Endodermal cell (in vitro differentiated cells): ENCODE measurements at regions not wholly inside any gene's neighbourhood (a gene's known extent, or its start where the extent isn't known, plus 50 kb on each side); places are given as distances from the start of the nearest gene placed in this dataset.

Experiments used
- DNase-seq: peaks from one replicate; pipeline ENCODE4 v3.0.0-alpha.2; 2017
- H3K27ac ChIP-seq: 2 replicates; pipeline ENCODE4 v1.5.1; 2013; ENCODE audit warnings: mild to moderate bottlenecking, low read depth, low read length, moderate library complexity
- H3K27me3 ChIP-seq: 2 replicates; pipeline ENCODE4 v1.6.1; 2013; ENCODE audit warnings: mild to moderate bottlenecking, low read length, moderate library complexity; ENCODE audit not compliant: insufficient read depth, control insufficient read depth, poor library complexity, severe bottlenecking
- H3K36me3 ChIP-seq: 2 replicates; pipeline ENCODE4 v1.7.0; 2013; ENCODE audit warnings: mild to moderate bottlenecking, low read length, moderate library complexity; ENCODE audit not compliant: control insufficient read depth, insufficient read depth
- H3K4me1 ChIP-seq: one replicate; pipeline ENCODE4 v1.7.0; 2013; ENCODE audit warnings: low read length; ENCODE audit not compliant: control insufficient read depth, insufficient read depth
- H3K4me3 ChIP-seq: 2 replicates; pipeline ENCODE4 v1.5.1; 2013; ENCODE audit warnings: mild to moderate bottlenecking, low read length, moderate library complexity
- H3K9ac ChIP-seq: 2 replicates; pipeline ENCODE4 v1.6.1; 2013; ENCODE audit warnings: mild to moderate bottlenecking, low read length, moderate library complexity; ENCODE audit not compliant: poor library complexity, severe bottlenecking; ENCODE audit errors: extremely low read depth
- H3K9me3 ChIP-seq: 2 replicates; pipeline ENCODE4 v1.6.1; 2013; ENCODE audit warnings: mild to moderate bottlenecking, low read length, moderate library complexity; ENCODE audit not compliant: control insufficient read depth
- H3K27ac Mint-ChIP-seq: 2 replicates; pipeline ENCODE4 v1.8.0; 2020; ENCODE audit warnings: mixed read lengths
- H3K27me3 Mint-ChIP-seq: 2 replicates; pipeline ENCODE4 v1.8.0; 2021; ENCODE audit warnings: mild to moderate bottlenecking, mixed read lengths; ENCODE audit not compliant: insufficient read depth
- H3K36me3 Mint-ChIP-seq: 2 replicates; pipeline ENCODE4 v1.8.0; 2020; ENCODE audit warnings: low read depth, mixed read lengths
- H3K4me1 Mint-ChIP-seq: 2 replicates; pipeline ENCODE4 v1.8.0; 2020; ENCODE audit warnings: mixed read lengths
- H3K4me3 Mint-ChIP-seq: 2 replicates; pipeline ENCODE4 v1.8.0; 2020; ENCODE audit warnings: mild to moderate bottlenecking, moderate library complexity, mixed read lengths
- H3K9me3 Mint-ChIP-seq: 2 replicates; pipeline ENCODE4 v1.8.0; 2020; ENCODE audit warnings: mild to moderate bottlenecking, mixed read lengths
- CTCF ChIP-seq: fragments of 200-600 bp; sonication (generic); conservative IDR thresholded peaks from 2 replicates; pipeline ENCODE4 v1.5.0; 2021; ENCODE audit warnings: antibody characterized with exemption, mild to moderate bottlenecking
- WGBS, 2 experiments: methylation state at CpG; one replicate each; pipeline versions ENCODE4 v1.1.5 to v1.1.7; 2013; ENCODE audit warnings: missing lambda C conversion rate in 2 of 2, mixed read lengths in 1 of 2; ENCODE audit not compliant: insufficient coverage in 1 of 2, insufficient read length in 1 of 2; 5-methylcytosine and 5-hydroxymethylcytosine counted together

GRCh38 chr4:136909626-136910025 is 622.7 kb downstream of the PCDH18 start:
- TF ChIP-seq CTCF, result no peak
- no peaks in the 10 kb centered on the region for H3K36me3 ChIP-seq
- H3K9me3 Mint-ChIP-seq, result no peaks in the 10 kb centered on the region
- H3K27me3 Mint-ChIP-seq, result no peaks in the 10 kb centered on the region
- no peak for DNase-seq
- H3K4me1 ChIP-seq, result no peaks in the 10 kb centered on the region
- H3K4me3 ChIP-seq, result no peak overlapping the region
- H3K27ac ChIP-seq, result no peak overlapping the region
- no peak overlapping the region for H3K9ac ChIP-seq
- no peaks in the 10 kb centered on the region for H3K36me3 Mint-ChIP-seq
- no peaks in the 10 kb centered on the region for H3K27me3 ChIP-seq
- peaks cover 2% of the 10 kb centered on the region for H3K4me1 Mint-ChIP-seq
- H3K9me3 ChIP-seq, result no peaks in the 10 kb centered on the region
- WGBS, 2 experiments, result 82 to 91% methylated on average over 2 to 3 of the region's 3 CpGs
- H3K27ac Mint-ChIP-seq, result no peak overlapping the region
- no peak overlapping the region for H3K4me3 Mint-ChIP-seq

GRCh38 chr4:136908122-136908521 is 624.2 kb downstream of the PCDH18 start:
- no peak for DNase-seq
- no peak overlapping the region for H3K4me3 ChIP-seq
- H3K9ac ChIP-seq, result no peak overlapping the region
- H3K4me1 Mint-ChIP-seq, result peaks cover 2% of the 10 kb centered on the region
- no peak for TF ChIP-seq CTCF
- H3K27me3 Mint-ChIP-seq, result no peaks in the 10 kb centered on the region
- no peaks in the 10 kb centered on the region for H3K9me3 ChIP-seq
- H3K27ac Mint-ChIP-seq, result no peak overlapping the region
- H3K27me3 ChIP-seq, result no peaks in the 10 kb centered on the region
- no peaks in the 10 kb centered on the region for H3K4me1 ChIP-seq
- no peaks in the 10 kb centered on the region for H3K36me3 Mint-ChIP-seq
- no peaks in the 10 kb centered on the region for H3K36me3 ChIP-seq
- WGBS, 2 experiments, result 33% methylated on average over 1 of the region's 2 CpGs; no CpG with 5 or more reads in 1 of the 2 experiments
- no peaks in the 10 kb centered on the region for H3K9me3 Mint-ChIP-seq
- H3K27ac ChIP-seq, result no peak overlapping the region
- no peak overlapping the region for H3K4me3 Mint-ChIP-seq

- WGBS, 2 experiments, result 94 to 98% methylated on average over 2 of the region's 2 CpGs
- TF ChIP-seq CTCF, result no peak
- Mint-ChIP-seq H3K9me3 (no peaks in the 10 kb centered on the region), H3K4me3 (no peak overlapping the region), H3K27me3 (peaks cover 7% of the 10 kb centered on the region), H3K36me3 (no peaks in the 10 kb centered on the region), H3K4me1 (peaks cover 20% of the 10 kb centered on the region), H3K27ac (no peak overlapping the region)
- H3K27me3 ChIP-seq, result no peaks in the 10 kb centered on the region
- H3K9me3 ChIP-seq, result no peaks in the 10 kb centered on the region
- no peak overlapping the region for H3K4me3 ChIP-seq
- H3K9ac ChIP-seq, result no peak overlapping the region
- DNase-seq, result no peak
- no peaks in the 10 kb centered on the region for H3K36me3 ChIP-seq
- H3K4me1 ChIP-seq, result peaks cover 11% of the 10 kb centered on the region
- no peak overlapping the region for H3K27ac ChIP-seq
These were observed 631.6 kb downstream of the PCDH18 start for GRCh38 chr4:136900696-136901095.
